ENCODE measurements at regions not wholly inside any gene's neighbourhood (a gene's known extent, or its start where the extent isn't known, plus 50 kb on each side); places are given as distances from the start of the nearest gene placed in this dataset.

GRCh38 chr5:115402092-115402491, 105.6 kb upstream of the CCDC112 start:
- no peak for DNase-seq

DNA sequence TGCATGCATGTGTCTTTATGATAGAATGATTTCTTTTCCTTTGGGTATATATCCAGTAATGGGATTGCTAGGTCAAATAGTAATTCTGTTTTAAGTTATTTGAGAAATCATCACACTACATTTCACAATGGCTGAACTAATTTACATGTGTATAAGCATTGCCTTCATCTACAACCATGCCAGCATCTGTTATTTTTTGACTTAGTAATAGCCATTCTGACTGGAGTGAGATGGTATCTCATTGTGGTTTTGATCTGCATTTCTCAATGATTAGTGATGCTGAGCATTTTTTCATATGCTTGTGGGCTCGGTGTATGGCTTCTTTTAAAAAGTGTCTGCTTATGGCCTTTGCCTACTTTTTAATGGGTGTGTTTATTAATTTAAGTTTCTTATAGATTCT, 102.3 kb upstream of the CCDC112 start:
- DNase-seq, result no peak

DNA sequence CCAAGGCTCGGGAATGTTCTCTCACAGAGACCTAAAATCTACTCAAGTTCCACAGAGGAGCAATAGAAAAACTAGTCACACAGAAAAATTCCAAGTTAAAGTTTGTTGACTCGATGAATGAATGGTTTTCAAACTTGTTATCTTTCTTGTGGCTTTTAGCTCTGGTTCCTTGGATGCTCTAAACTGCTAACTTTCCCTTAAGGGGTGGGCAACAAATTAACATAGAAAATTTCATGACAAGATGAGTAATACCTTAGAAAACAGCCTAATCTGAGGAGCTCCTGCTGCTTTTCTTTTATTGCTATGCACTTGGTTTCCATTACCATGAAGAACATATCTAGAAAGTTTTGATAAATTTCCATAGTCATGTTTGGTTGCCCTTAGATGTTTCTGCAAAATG, 100.2 kb upstream of the CCDC112 start:
- DNase-seq, result no peak

- DNase-seq, result no peak
Observed at GRCh38 chr5:115396081-115396480, 99.6 kb upstream of the CCDC112 start.

- no peak for DNase-seq
Observed at GRCh38 chr5:115394531-115394930, 98.1 kb upstream of the CCDC112 start.

GRCh38 chr5:115393239-115393638, 96.8 kb upstream of the CCDC112 start:
- DNase-seq, result no peak

GRCh38 chr5:115392611-115393010, 96.2 kb upstream of the CCDC112 start:
- no peak for DNase-seq

DNA sequence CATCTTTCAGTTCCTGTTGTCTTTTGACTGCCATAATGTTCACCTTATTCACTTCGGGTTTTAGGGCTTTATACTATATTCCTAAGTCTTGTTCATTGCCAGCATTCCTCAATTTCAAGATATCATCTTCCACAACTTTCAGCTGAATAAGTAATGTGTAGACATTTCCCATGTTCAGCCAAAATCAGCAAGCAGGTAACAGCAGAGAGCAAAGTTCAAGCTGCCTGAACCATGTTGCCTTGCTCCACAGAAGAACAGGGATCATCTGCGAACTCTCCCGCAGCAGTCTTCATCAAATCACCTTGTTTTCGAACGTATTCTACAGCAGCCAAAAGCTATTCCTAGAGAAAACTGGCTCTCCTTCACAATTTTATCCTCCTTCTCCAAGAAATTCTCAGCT, 95.3 kb upstream of the CCDC112 start:
- no peak for DNase-seq

GRCh38 chr5:115389799-115390382, 93.4 kb upstream of the CCDC112 start:
- DNase-seq, result no peak

- no peak for DNase-seq
Observed at GRCh38 chr5:115389034-115389798, 92.8 kb upstream of the CCDC112 start.

GRCh38 chr5:115388240-115388639, 91.8 kb upstream of the CCDC112 start:
- no peak for DNase-seq

- no peak for DNase-seq
Observed at GRCh38 chr5:115387816-115388215, 91.4 kb upstream of the CCDC112 start.

- no peak for DNase-seq
Observed at GRCh38 chr5:115386657-115387056, 90.2 kb upstream of the CCDC112 start.

DNA sequence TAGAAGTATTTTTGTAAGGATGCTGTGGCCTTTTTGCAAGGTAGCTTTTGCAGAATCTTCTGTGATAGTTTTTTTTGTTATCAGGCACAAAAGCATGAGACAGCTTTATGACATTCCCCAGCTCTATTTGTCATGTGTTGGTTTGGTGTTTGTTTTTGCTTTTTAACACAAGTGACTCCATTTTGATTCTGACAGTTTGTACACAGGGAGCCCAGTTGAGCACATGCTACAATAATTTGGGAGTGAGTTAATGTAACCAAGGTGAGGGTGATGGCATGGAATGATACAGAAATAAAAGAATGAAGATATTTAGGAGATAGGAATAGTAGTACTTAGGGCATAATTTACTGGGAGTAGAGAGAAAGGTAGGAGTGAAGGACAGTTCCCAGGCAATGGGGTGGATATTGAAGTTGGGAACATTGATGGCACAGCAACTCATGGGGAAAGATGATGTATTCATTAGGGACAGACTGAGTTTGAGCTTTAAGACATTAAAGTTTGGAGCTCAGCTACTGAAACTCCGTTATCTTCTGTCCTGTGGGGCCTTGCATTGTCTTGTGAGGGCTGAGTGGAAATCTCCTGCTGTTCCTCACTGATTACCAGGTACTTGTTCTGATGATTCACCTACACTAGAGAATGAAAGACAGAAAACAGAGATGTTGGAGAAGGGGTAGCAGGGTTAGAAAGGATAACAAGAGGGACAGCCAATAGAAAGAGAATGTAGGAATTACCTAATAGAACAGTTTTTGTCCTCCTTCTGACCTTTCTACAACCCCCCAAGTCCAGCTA, 88.3 kb upstream of the CCDC112 start:
- no peak for DNase-seq

- DNase-seq, result no peak
Observed at GRCh38 chr5:115382989-115383388, 86.5 kb upstream of the CCDC112 start.

- no peak for DNase-seq
Observed at GRCh38 chr5:115381911-115382662, 85.6 kb upstream of the CCDC112 start.

- DNase-seq, result no peak
Observed at GRCh38 chr5:115379622-115380344, 83.3 kb upstream of the CCDC112 start.

- no peak for DNase-seq
Observed at GRCh38 chr5:115378754-115379153, 82.3 kb upstream of the CCDC112 start.

DNA sequence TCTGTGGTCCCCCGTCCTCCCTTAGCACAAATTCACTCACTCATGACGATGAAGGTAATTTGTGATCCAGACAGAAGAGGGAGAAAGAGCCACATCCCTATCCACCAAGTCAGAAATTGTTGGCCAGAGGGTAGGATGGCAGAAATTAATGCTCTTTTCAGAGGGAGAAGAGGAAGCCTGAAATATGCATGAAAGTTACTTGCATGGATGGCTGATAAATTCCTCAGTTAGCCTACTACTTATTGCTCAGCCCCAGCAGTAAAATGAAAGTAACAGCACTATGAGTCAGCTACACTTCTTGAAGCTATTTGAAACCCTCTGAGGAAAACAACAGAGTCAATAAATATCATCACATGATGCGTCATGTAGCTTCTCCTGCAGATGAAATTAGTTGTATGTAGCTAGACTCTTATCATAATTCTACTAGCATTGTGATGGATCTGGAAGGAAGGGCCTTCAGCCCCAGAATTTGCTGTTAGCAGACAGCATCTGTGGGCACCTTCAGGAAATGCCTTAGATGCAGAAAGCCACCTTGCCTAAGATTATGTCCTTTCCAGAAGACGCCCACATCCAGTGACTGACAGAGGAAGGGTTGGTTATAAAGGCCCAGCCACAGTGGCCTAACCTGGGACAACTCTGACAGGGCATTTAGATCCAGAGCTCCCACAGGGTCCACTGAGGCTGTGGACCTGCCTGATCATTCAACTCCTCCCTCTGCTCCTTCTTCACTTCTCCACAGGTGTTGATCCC, 81.2 kb upstream of the CCDC112 start:
- DNase-seq, result no peak

DNA sequence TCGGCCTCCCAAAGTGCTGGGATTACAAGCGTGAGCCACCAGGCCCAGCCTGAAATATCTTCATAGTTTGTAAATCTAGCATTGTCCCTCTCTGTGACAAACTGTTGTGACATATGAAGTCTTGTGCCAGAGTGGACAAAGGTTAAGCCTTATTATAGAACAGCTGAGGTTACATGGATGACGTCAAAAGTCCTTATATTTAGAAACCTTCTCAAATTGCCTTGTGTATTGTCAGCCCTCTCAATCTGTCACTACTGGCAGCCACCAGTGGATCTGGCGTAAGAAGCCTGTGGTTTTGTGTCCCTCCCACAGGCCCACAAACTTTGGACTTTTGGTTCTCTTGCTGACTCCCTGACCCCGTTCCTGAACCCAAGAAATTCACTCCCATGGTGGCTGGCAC, 79.4 kb upstream of the CCDC112 start:
- no peak for DNase-seq

DNA sequence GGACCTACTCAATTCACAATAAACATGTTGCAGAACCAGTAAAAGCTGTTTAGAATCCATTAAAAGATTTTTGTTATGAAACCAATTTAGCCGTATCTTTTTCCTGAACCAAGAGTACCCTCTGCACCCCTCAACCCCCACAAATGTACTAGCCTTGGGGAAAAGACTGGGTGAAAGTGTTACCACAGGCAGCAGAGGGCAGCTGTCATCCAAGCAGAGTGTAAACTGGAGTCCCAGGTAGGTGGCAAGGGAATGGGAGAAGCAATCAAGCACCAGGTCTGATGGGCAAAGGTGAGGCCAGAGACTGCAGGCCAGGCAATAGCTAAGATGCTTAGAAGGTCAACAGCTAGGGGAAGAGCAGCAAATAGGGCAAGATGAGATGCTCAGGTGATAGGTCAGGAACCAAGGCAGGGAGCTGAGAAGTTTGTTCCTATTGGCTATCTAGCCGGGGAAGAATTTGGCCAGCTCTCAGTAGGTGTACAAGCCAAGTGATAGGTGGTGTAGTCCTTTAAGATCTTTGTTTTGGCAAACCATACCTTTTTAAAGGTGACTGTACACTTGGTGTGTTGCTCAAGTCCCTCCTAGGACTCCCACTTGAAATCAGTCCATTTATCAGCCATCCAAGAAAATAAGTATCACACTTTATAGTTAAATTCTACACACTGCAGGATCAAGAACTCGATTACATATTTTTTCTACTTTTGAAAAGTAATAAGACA, 77.8 kb upstream of the CCDC112 start:
- DNase-seq, result no peak

Data from NCI-H1436 treated with DMSO at 0.1 percent for 48 hours (cell line).